Activated B cell treated with CpG ODN at 0.5 μM for 24 hours (primary cell): ENCODE measurements at regions not wholly inside any gene's neighbourhood (a gene's known extent, or its start where the extent isn't known, plus 50 kb on each side); places are given as distances from the start of the nearest gene placed in this dataset.
A peak's percentile ranks its signal among the peaks of the same experiment; 100 is the strongest.

Experiments used
- ATAC-seq: fragments of 200-7000 bp; cut with Tn5 transposase; one replicate; pipeline ENCODE4 v1.10.0; 2021; ENCODE audit warnings: low read depth, mild to moderate bottlenecking, moderate library complexity
- CTCF ChIA-PET: fragments of 350-600 bp; sonication (Branson Sonifier 250); formaldehyde crosslinking; loops from one replicate; lab custom pipeline; 2021; ENCODE audit warnings: antibody characterized with exemption; lab: Charles Lee
- POLR2A ChIA-PET: fragments of 350-600 bp; sonication (Branson Sonifier 250); formaldehyde crosslinking; loops from one replicate; lab custom pipeline; 2021; ENCODE audit warnings: antibody characterized with exemption; lab: Charles Lee
- DNase-seq: peaks from one replicate; pipeline ENCODE4 v3.0.0; 2022
- H3K27ac Mint-ChIP-seq: one replicate; pipeline ENCODE4 v1.8.0; 2020; ENCODE audit warnings: mixed read lengths
- H3K27me3 Mint-ChIP-seq: one replicate; pipeline ENCODE4 v1.8.0; 2021; ENCODE audit warnings: mixed read lengths
- H3K36me3 Mint-ChIP-seq: one replicate; pipeline ENCODE4 v1.8.0; 2021; ENCODE audit warnings: low read depth, mixed read lengths
- H3K4me1 Mint-ChIP-seq: one replicate; pipeline ENCODE4 v1.8.0; 2021; ENCODE audit warnings: mixed read lengths
- H3K4me3 Mint-ChIP-seq: one replicate; pipeline ENCODE4 v1.8.0; 2020; ENCODE audit warnings: mild to moderate bottlenecking, mixed read lengths
- H3K9me3 Mint-ChIP-seq: one replicate; pipeline ENCODE4 v1.8.0; 2020; ENCODE audit warnings: mixed read lengths
- CTCF ChIP-seq: fragments of 200-600 bp; IDR thresholded peaks from one replicate; pipeline ENCODE4 v1.8.0; 2022; ENCODE audit warnings: antibody characterized with exemption, mild to moderate bottlenecking
- intact Hi-C: fragments of 100-400 bp; cut with micrococcal nuclease; formaldehyde crosslinking; loops from one replicate; pipeline ENCODE4 v1.15.1; 2024

- H3K27ac Mint-ChIP-seq: no peak overlapping the region
- no peak for ATAC-seq
- POLR2A ChIA-PET: interaction anchor here (1.4 kb wide), 1 partner anchor 65 kb away, joined by 4 read pairs; no protein-coding TSS in a partner anchor
Measured at GRCh38 chr11:62030071-62030684, 62.7 kb upstream of the FTH1 start.

DNA sequence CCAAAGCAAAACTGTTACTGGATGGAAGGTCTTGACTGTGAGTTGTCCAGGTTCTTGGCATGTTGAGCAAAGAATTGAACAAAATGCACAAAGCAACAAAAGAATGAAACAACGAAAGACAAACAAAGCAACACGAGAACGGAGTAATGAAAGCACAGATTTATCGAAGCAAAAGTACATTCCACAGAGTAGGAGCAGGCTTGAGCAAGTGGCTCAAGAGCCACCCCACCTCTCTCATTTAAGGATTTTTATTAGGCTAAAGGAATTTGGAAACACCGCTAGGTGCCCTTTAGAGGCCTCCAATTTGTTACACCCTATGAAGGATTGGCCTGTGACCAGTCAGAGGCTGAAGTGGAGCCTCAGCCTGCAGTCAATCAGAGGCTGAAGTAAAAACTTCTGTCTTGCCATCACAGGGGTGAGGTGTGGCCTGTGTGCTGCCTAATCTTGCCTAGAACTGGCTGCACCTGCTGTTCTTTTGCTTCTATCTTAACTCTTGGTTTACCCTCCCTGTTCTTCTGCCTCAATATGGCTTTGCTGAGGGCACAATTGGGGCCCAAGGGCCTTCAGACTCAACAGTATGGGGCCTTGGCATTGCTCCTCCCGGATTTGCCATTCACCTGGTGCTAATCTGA is 59.4 kb upstream of the FTH1 start:
- no peak for TF ChIP-seq CTCF
- ATAC-seq (no peak), DNase-seq (no peak)
- Mint-ChIP-seq H3K4me3 (no peak overlapping the region), H3K9me3 (no peaks in the 10 kb centered on the region), H3K36me3 (no peaks in the 10 kb centered on the region), H3K4me1 (peaks cover 18% of the 10 kb centered on the region), H3K27me3 (no peaks in the 10 kb centered on the region), H3K27ac (no peak overlapping the region)
- intact Hi-C loops: loop anchor here (5.0 kb wide), 1 partner anchor 55 kb away; no protein-coding TSS in a partner anchor
- ChIA-PET POLR2A (no interaction called here), CTCF (no interaction called here)

More at GRCh38 chr11:62030071-62030684, 62.7 kb upstream of the FTH1 start:
- no peaks in the 10 kb centered on the region for H3K27me3 Mint-ChIP-seq
- H3K4me3 Mint-ChIP-seq: no peak overlapping the region
- DNase-seq: no peak
- H3K9me3 Mint-ChIP-seq: no peaks in the 10 kb centered on the region
- CTCF ChIA-PET: interaction anchor here (1.0 to 1.3 kb wide), 2 partner anchors 10 to 51 kb away, joined by 3 read pairs; no protein-coding TSS in a partner anchor
- TF ChIP-seq CTCF: no peak
- H3K4me1 Mint-ChIP-seq: peaks cover 23% of the 10 kb centered on the region
- no peaks in the 10 kb centered on the region for H3K36me3 Mint-ChIP-seq
- intact Hi-C loops: no loop called here

DNA sequence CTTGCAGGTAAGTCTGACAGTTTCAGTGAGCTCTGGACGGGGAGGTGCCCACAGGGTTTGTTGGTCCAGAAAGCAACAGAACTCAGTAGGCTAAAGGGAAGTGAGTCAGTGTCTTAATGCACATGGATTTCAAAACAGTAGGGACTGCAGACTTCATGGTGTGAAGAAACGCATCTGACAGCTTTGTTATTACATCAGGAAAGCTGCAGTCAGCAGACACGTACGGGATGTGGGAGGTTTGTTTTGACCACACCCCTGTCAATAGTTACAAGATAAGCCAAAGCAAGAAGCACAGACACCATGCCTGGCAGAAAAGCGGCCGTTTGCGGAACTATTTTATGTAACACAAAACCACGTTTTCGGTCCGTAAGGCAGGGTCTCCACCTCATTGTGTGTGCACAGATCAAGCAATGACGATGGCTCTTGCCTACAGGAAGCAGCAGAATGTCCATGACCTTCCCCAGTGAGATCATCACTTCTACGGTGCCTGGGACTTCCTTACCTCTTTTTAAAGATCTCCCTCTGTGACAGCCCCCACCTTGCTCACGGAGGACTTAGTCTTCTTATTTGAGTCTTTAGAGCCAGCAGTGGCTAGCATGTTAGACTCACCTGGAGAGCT is 58.2 kb upstream of the FTH1 start:
- intact Hi-C loops: loop anchor here (1.0 to 5.0 kb wide), 3 partner anchors 53 to 60 kb away; no protein-coding TSS in a partner anchor
- H3K9me3 Mint-ChIP-seq: peaks cover 6% of the 10 kb centered on the region

GRCh38 chr11:62024936-62025486 is 57.6 kb upstream of the FTH1 start:
- TF ChIP-seq CTCF: no peak
- DNase-seq: no peak

More for the DNA sequence above, 58.2 kb upstream of the FTH1 start:
- DNase-seq (peak; percentile 34), ATAC-seq (peak; percentile 79)
- peaks cover 5% of the 10 kb centered on the region for H3K27me3 Mint-ChIP-seq
- H3K4me3 Mint-ChIP-seq: peak overlapping the region; percentile 62
- no peaks in the 10 kb centered on the region for H3K36me3 Mint-ChIP-seq
- POLR2A ChIA-PET: interaction anchor here (0.6 to 2.2 kb wide), 4 partner anchors 58 to 144 kb away, joined by 3 to 16 read pairs (median 4); partner anchors contain the start of gene FTH1
- peak overlapping the region; percentile 85 for H3K27ac Mint-ChIP-seq
- TF ChIP-seq CTCF: no peak
- CTCF ChIA-PET: interaction anchor here (1.0 to 1.4 kb wide), 4 partner anchors 53 to 126 kb away, joined by 3 to 6 read pairs (median 4); no protein-coding TSS in a partner anchor
- H3K4me1 Mint-ChIP-seq: peaks cover 18% of the 10 kb centered on the region

More at GRCh38 chr11:62024936-62025486, 57.6 kb upstream of the FTH1 start:
- ChIA-PET POLR2A (interaction anchor here (0.7 to 2.2 kb wide), 3 partner anchors 57 to 62 kb away, joined by 3 to 16 read pairs (median 4); partner anchors contain the start of gene FTH1), CTCF (interaction anchor here (1.0 to 1.4 kb wide), 4 partner anchors 53 to 126 kb away, joined by 3 to 6 read pairs (median 4); no protein-coding TSS in a partner anchor)
- peak overlapping the region; percentile 85 for H3K27ac Mint-ChIP-seq
- peaks cover 6% of the 10 kb centered on the region for H3K9me3 Mint-ChIP-seq
- H3K4me3 Mint-ChIP-seq: peak overlapping the region; percentile 62
- intact Hi-C loops: loop anchor here (1.0 to 5.0 kb wide), 3 partner anchors 52 to 60 kb away; no protein-coding TSS in a partner anchor
- H3K27me3 Mint-ChIP-seq: peaks cover 5% of the 10 kb centered on the region
- peaks cover 18% of the 10 kb centered on the region for H3K4me1 Mint-ChIP-seq
- ATAC-seq: no peak
- no peaks in the 10 kb centered on the region for H3K36me3 Mint-ChIP-seq
